Spleen (tissue), 7 donors: ENCODE measurements at regions not wholly inside any gene's neighbourhood (a gene's known extent, or its start where the extent isn't known, plus 50 kb on each side); places are given as distances from the start of the nearest gene placed in this dataset.

Experiments
- CTCF ChIP-seq, 11 experiments: fragments of 200-600 bp in 7 of 11; fragments of 450-650 bp in 4 of 11; sonication (generic) in 4 of 11; IDR thresholded peaks in 8 of 11; conservative IDR thresholded peaks in 3 of 11; 1 replicate in 7 of 11; 2 replicates in 4 of 11; pipeline versions ENCODE4 v1.4.0 to v1.8.0; 2016 to 2021; ENCODE audit warnings: antibody characterized with exemption in 11 of 11, inconsistent platforms in 4 of 11, mild to moderate bottlenecking in 1 of 11
- POLR2A ChIP-seq, 3 donors: fragments of 450-650 bp; IDR thresholded peaks; one replicate each; pipeline ENCODE4 v1.5.1; 2017; ENCODE audit warnings: antibody characterized with exemption in 3 of 3, mild to moderate bottlenecking in 1 of 3
- donor health status: DM: no; HTN: no; CAD: no; lungs with moderate emphysema.
- donor health status: DM: no; HTN: no; CAD: no.
- donor health status: DM: no; HTN: no; CAD: no.

GRCh38 chr5:54721116-54721515, 203.6 kb downstream of the SNX18 start:
- TF ChIP-seq POLR2A (IDR thresholded peaks at IDR 0.05) (no peak), CTCF (IDR thresholded peaks at IDR 0.05 in 8 of 11, conservative IDR thresholded peaks at IDR 0.05 in 3 of 11) (no peak)
